ENCODE measurements at regions not wholly inside any gene's neighbourhood (a gene's known extent, or its start where the extent isn't known, plus 50 kb on each side); places are given as distances from the start of the nearest gene placed in this dataset.
A peak's percentile ranks its signal among the peaks of the same experiment; 100 is the strongest.
"Not testable (repeated sequence)": the region's sequence is repeated elsewhere in the genome, so short reads cannot be mapped to it uniquely, and the experiment has no call there.

DNA sequence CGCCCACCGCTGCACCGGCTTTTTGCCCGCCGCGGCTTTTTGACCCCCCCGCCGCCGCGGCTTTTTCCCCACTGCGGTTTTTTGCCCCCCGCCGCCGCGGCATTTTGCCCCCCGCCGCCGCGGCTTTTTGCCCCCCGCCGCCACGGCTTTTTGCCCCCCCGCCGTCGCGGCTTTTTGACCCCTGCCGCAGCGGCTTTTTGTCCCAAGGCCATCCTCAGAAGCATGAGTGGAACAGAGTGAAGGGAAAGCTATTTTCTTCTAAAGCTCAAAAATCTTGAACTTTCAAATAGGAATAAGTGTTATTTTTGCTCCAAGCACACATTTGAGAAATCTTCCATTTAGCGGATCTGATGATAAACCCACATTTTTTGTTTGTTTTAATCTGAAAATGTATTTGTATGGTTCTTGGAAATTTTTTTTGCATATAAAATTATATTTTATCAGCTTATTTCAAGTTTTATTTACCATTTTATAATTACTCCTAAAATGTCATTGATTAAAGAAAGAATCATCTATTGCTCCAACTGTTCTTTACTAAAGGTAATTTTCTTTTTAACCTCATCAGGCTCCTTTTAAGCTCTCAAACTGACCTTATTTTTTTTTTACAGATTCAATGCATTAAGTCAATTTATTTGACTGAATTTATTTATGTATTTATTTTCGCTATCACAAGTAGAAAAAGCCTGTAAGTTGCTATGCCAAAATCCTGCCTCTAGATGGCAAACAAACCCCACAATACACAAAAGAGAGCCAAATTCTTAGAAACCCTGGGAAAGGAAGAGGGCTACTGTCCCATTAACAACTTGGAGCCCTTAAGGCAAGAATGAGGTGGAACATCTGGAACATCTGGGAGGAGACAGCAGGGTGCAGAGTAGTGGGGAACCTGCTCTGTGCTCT lies 460.3 kb downstream of the ZNF33B start:
- peak; percentile 52 for DNase-seq (ENCODE audit: low read depth)
- H3K4me3 ChIP-seq (ENCODE audit: low read length): not testable (repeated sequence)

DNA sequence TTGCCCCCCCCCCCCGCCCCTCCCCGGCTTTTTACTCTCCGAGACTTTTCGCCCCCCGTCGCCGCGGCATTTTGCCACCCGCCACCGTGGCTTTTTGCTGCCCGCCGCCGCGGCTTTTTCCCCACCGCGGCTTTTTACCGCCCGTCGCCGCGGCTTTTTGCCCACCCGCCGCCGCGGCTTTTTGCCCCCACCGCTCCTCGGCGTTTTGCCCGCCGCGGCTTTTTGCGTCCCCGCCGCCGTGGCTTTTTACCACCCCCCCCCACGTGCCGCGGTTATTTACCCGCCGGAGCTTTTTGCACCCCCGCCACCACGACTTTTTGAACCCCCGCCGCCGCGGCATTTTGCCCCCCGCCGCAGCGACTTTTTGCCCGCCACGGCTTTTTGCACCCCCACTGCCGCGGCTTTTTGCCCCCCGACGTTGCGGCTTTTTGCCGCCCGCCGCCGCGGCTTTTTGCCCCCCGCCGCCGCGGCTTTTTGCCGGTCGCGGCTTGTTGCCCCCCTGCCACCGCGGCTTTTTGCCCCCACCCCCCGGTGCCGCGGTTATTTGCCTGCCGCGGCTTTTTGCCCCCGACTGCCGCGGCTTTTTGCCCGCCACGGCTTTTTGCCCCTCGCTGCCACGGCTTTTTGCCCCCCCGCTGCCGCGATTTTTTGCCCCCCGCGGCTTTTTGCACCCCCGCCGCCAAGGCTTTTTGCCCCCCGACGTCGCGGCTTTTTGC lies 461.1 kb downstream of the ZNF33B start:
- no peak overlapping the region for H3K4me3 ChIP-seq (ENCODE audit: low read length)
- TF ChIP-seq, protein P1, sequence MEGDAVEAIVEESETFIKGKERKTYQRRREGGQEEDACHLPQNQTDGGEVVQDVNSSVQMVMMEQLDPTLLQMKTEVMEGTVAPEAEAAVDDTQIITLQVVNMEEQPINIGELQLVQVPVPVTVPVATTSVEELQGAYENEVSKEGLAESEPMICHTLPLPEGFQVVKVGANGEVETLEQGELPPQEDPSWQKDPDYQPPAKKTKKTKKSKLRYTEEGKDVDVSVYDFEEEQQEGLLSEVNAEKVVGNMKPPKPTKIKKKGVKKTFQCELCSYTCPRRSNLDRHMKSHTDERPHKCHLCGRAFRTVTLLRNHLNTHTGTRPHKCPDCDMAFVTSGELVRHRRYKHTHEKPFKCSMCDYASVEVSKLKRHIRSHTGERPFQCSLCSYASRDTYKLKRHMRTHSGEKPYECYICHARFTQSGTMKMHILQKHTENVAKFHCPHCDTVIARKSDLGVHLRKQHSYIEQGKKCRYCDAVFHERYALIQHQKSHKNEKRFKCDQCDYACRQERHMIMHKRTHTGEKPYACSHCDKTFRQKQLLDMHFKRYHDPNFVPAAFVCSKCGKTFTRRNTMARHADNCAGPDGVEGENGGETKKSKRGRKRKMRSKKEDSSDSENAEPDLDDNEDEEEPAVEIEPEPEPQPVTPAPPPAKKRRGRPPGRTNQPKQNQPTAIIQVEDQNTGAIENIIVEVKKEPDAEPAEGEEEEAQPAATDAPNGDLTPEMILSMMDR (IDR thresholded peaks at IDR 0.05; ENCODE audit: insufficient read depth, low read depth, low read length, missing control alignments): no peak
- no peak for DNase-seq (ENCODE audit: low read depth)

More for the DNA sequence above, 460.3 kb downstream of the ZNF33B start:
- TF ChIP-seq, protein P1 (IDR thresholded peaks at IDR 0.05; ENCODE audit: insufficient read depth, low read depth, low read length, missing control alignments): peak; percentile 49

DNA sequence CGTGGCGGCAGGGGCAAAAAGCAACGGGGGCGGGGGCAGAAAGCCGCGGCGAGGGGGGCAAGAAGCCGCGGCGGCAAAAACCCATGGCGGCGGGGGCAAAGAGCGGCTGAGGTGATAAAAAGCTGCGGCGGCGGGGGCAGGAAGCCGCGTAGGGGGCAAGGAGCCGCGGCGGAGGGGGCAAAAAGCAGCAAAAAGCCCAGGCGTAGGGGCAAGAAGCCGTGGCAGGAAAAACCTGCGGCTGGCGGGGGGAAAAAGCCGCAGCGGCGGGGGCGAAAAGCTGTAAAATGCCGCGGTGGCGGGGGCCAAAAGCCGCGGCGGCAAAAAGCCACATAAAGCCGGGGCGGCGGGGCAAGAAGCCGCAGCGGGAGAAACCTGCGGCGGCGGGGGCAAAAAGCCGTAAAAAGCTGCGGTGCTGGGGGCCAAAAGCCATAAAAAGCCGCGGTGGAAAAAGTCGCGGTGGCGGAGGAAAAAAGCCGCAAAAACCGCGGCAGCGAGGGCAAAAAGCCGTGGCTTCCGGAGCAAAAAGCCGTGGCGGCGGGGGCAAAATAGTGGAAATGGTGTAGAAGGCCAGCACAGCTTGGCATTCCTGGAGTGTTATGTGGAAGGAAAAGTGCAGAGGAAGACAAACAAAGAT lies 487.8 kb downstream of the ZNF33B start:
- TF ChIP-seq, protein P1 (IDR thresholded peaks at IDR 0.05; ENCODE audit: insufficient read depth, low read depth, low read length, missing control alignments): no peak
- DNase-seq (ENCODE audit: low read depth): no peak
- no peak overlapping the region for H3K4me3 ChIP-seq (ENCODE audit: low read length)

DNA sequence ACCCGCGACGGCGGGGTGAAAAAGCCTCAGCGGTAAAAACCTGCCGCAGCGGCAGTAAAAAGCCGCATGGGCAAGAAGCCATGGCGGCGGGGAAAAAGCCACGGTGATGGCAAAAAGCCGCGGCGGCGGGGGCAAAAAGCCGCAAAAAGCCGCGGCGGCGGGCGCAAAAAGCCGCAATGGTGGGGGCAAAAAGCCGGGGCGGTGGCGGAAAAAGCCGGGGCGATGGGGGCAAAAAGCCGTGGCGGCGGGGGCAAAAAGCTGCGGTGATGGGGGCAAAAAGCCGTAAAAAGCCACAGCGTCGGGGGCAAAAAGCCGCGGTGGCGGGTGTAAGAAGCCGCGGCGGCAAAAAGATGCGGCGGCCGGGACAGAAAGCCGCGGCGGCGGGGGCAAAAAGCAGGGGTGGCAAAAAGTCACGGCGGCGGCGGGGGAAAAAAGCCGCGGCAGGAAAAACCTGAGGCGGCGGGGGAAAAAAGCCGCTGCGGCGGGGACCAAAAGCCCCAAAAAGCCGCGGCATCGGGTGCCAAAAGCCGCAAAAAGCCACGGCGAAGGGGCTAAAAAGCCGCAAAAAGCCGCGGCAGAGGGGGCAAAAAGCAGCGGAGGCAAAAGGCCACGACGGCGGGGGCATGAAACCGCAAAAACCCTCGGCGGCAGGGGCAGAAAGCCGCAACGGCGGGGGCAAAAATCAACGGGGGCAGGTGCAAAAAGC lies 488.5 kb downstream of the ZNF33B start:
- TF ChIP-seq, protein P1 (IDR thresholded peaks at IDR 0.05; ENCODE audit: insufficient read depth, low read depth, low read length, missing control alignments): no peak

DNA sequence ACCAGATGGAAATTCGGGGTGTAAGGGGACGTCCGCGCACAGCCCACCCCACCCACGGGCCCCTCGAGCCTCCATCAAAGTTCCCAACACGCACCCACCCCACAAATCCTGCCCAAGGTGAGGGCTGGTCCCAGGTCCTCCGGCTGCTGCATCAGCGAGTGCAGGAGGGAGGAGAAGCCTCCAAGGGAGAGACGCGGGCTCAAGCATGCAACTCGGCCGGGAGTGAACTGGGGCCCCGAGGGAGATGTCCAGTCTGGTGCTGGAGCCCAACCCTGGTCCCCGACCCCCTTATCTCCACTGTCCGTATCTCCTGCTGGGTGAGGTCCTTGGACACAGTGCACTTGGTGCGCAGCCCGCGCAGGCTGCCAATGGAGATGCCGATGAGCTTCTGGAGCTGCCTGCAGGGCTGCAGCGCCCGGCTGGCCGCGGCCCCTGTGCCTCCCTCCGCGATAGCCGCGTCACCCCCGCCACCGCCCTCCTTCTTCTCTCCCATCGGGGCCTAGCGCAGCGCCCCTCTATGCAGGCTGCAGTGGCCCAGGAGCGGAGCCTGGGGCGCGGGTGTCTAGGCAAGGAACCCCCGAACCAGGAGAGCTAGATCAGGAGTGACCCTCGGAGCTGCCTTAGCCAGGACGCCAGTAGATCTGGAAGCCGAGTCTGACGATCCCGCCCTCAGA lies 489.2 kb downstream of the ZNF33B start:
- H3K4me3 ChIP-seq (ENCODE audit: low read length): no peak overlapping the region
- DNase-seq (ENCODE audit: low read depth): no peak
- TF ChIP-seq, protein P1 (IDR thresholded peaks at IDR 0.05; ENCODE audit: insufficient read depth, low read depth, low read length, missing control alignments): no peak

More for the DNA sequence above, 488.5 kb downstream of the ZNF33B start:
- H3K4me3 ChIP-seq (ENCODE audit: low read length): no peak overlapping the region
- no peak for DNase-seq (ENCODE audit: low read depth)

DNA sequence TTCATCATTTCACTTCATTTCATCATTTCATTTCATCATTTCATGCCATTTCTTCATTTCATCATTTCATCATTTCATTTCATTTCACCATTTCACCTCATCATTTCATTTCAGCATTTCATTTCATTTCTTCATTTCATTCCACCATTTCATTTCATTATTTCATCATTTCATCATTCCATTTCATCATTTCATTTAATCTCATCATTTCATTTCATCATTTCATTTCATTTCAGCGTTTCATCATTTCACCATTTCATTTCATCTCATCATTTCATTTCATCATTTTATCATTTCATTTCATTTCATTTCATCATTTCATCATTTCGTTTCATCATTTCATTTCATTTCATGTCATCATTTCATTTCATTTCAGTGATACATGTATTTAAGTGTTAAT lies 492.2 kb downstream of the ZNF33B start:
- DNase-seq (ENCODE audit: low read depth); H3K4me3 ChIP-seq (ENCODE audit: low read length): not testable (repeated sequence)

DNA sequence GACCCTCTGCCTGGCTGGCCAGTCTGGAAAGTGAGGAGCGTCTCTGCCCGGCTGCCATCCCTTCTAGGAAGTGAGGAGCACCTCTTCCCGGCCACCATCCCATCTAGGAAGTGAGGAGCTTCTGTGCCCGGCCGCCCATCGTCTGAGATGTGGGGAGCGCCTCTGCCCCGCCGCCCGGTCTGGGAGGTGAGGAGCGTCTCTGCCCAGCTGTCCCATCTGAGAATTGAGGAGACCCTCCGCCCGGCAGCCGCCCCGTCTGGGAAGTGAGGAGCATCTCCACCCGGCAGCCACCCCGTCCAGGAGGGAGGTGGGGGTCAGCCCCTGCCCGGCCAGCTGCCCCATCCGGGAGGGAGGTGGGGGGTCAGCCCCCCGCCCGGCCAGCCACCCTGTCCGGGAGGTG lies 500.3 kb downstream of the ZNF33B start:
- H3K4me3 ChIP-seq (ENCODE audit: low read length); DNase-seq (ENCODE audit: low read depth): not testable (repeated sequence)
